ENCODE measurements at regions not wholly inside any gene's neighbourhood (a gene's known extent, or its start where the extent isn't known, plus 50 kb on each side); places are given as distances from the start of the nearest gene placed in this dataset.

DNA sequence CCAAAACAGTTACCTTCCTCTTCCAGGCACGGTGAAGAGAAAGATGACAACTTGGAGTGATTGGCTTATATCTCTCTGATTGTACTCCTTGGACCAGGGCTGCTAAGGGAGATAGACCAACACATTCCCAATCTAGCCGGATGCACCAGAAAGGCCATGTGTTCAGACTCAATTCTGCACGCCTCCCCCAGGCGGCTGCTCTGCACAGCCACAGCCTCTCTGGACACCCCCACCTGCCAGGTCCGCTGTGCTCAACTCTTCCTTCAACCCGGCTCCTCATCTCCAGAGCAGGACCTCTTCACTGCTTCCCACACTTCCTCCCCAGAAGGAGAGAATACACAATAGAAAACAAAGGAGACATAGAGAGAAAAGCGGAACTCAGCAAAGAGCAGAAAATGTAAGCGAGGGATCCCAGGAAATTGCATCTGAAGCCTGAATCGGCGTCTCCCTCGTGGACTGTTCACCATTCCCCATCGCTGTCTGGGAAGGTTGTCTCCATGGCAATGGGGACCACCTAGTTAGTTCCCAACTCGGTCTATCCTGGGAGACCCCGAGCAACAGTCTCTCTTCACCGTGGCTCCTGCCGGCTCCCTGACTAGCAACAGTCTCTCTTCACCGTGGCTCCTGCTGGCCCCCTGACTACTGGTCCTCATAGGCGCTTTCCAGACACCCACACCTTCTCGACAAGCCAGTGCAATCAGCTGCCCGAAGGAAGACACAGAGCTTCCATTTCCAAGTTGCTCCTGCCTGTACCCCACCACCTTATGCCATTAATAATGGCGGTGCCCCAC, 361.7 kb upstream of the MYT1L start:
- TF ChIP-seq, protein P1, sequence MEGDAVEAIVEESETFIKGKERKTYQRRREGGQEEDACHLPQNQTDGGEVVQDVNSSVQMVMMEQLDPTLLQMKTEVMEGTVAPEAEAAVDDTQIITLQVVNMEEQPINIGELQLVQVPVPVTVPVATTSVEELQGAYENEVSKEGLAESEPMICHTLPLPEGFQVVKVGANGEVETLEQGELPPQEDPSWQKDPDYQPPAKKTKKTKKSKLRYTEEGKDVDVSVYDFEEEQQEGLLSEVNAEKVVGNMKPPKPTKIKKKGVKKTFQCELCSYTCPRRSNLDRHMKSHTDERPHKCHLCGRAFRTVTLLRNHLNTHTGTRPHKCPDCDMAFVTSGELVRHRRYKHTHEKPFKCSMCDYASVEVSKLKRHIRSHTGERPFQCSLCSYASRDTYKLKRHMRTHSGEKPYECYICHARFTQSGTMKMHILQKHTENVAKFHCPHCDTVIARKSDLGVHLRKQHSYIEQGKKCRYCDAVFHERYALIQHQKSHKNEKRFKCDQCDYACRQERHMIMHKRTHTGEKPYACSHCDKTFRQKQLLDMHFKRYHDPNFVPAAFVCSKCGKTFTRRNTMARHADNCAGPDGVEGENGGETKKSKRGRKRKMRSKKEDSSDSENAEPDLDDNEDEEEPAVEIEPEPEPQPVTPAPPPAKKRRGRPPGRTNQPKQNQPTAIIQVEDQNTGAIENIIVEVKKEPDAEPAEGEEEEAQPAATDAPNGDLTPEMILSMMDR (IDR thresholded peaks at IDR 0.05), result no peak
- TF ChIP-seq POLR2A (IDR thresholded peaks at IDR 0.05), result no peak

Measured in thyroid gland (tissue), 4 donors.